Transverse colon (tissue), 3 donors: ENCODE measurements at regions not wholly inside any gene's neighbourhood (a gene's known extent, or its start where the extent isn't known, plus 50 kb on each side); places are given as distances from the start of the nearest gene placed in this dataset.

ENCODE experiments used
- EP300 ChIP-seq: sonication (generic); formaldehyde crosslinking; IDR thresholded peaks from one replicate; pipeline ENCODE4 v1.6.1; 2017; ENCODE audit warnings: antibody characterized with exemption, low read depth
- POLR2A ChIP-seq: fragments of 450-650 bp; IDR thresholded peaks from one replicate; pipeline ENCODE4 v1.6.1; 2016; ENCODE audit warnings: antibody characterized with exemption, mild to moderate bottlenecking, moderate library complexity
- TF ChIP-seq, protein P1 (sequence below), 5 experiments: fragments of 200-600 bp in 3 of 5; fragments of 450-650 bp in 2 of 5; sonication (generic) in 3 of 5; IDR thresholded peaks; 1 replicate in 2 of 5; 2 replicates in 3 of 5; pipeline ENCODE4 v1.5.1; 2016 to 2017; ENCODE audit warnings: antibody characterized with exemption in 5 of 5, inconsistent platforms in 3 of 5, mild to moderate bottlenecking in 2 of 5, moderate library complexity in 1 of 5

GRCh38 chr9:115945009-115945431 is 208.6 kb upstream of the PAPPA start:
- TF ChIP-seq POLR2A (no peak), EP300 (no peak)
- TF ChIP-seq, protein P1, sequence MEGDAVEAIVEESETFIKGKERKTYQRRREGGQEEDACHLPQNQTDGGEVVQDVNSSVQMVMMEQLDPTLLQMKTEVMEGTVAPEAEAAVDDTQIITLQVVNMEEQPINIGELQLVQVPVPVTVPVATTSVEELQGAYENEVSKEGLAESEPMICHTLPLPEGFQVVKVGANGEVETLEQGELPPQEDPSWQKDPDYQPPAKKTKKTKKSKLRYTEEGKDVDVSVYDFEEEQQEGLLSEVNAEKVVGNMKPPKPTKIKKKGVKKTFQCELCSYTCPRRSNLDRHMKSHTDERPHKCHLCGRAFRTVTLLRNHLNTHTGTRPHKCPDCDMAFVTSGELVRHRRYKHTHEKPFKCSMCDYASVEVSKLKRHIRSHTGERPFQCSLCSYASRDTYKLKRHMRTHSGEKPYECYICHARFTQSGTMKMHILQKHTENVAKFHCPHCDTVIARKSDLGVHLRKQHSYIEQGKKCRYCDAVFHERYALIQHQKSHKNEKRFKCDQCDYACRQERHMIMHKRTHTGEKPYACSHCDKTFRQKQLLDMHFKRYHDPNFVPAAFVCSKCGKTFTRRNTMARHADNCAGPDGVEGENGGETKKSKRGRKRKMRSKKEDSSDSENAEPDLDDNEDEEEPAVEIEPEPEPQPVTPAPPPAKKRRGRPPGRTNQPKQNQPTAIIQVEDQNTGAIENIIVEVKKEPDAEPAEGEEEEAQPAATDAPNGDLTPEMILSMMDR (IDR thresholded peaks at IDR 0.05) = no peak
